IPS-18a (cell line): ENCODE measurements at regions not wholly inside any gene's neighbourhood (a gene's known extent, or its start where the extent isn't known, plus 50 kb on each side); places are given as distances from the start of the nearest gene placed in this dataset.
"Not testable (repeated sequence)": the region's sequence is repeated elsewhere in the genome, so short reads cannot be mapped to it uniquely, and the experiment has no call there.

Source experiments
- H3K27ac ChIP-seq: one replicate; pipeline ENCODE4 v1.5.1; 2013; ENCODE audit warnings: low read length
- H3K27me3 ChIP-seq: one replicate; pipeline ENCODE4 v1.6.1; 2013; ENCODE audit warnings: mild to moderate bottlenecking, low read length; ENCODE audit not compliant: control insufficient read depth, insufficient read depth
- H3K36me3 ChIP-seq: one replicate; pipeline ENCODE4 v1.6.1; 2013; ENCODE audit warnings: low read depth, low read length; ENCODE audit not compliant: control insufficient read depth
- H3K4me1 ChIP-seq: one replicate; pipeline ENCODE4 v1.6.1; 2013; ENCODE audit warnings: low read depth, low read length; ENCODE audit not compliant: control insufficient read depth
- H3K4me3 ChIP-seq: one replicate; pipeline ENCODE4 v1.5.1; 2013; ENCODE audit warnings: low read length
- H3K9ac ChIP-seq: one replicate; pipeline ENCODE4 v1.6.1; 2013; ENCODE audit warnings: mild to moderate bottlenecking, low read length, moderate library complexity
- H3K9me3 ChIP-seq: one replicate; pipeline ENCODE4 v1.6.1; 2013; ENCODE audit warnings: low read depth, low read length; ENCODE audit not compliant: control insufficient read depth

DNA sequence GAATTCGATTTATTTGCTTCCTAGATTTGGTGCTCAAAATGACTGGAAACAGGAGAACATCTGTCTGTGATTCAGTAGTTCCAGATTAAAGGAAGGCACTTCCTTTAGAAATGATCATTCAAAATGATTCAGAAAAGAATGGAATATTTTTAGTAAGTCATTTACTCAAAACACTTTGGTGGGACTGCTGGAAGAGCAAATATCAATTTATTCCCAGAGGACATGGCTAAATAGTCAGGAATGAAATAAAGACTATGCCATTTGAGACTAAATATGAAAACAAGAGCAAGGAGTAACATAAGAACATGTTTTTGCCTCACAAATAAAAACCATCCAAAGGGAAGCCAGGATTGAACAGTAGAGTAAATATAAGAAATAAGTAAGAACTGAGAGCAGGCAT is 138.6 kb upstream of the RASA1 start:
- H3K4me1 ChIP-seq, result no peaks in the 10 kb centered on the region
- no peaks in the 10 kb centered on the region for H3K36me3 ChIP-seq
- H3K9ac ChIP-seq, result no peak overlapping the region
- H3K9me3 ChIP-seq, result no peaks in the 10 kb centered on the region
- no peak overlapping the region for H3K27ac ChIP-seq
- no peaks in the 10 kb centered on the region for H3K27me3 ChIP-seq
- no peak overlapping the region for H3K4me3 ChIP-seq

DNA sequence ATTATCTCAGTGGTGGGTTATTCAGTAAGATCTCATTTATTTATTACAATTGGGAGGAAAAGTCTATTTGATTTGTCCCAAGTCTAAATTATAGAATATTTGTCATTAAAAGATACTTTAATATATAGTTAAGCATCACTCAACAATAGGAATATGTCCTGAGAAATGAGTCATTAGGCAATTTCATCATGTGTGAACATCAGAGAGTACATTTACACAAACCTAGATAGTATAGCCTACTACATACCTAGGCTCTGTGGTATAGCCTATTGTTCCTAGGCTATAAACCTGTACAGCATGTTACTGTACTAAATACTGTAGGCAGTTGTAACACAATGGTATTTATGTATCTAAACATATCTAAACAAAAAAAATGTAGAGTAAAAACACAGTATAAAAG is 135.0 kb upstream of the RASA1 start:
- no peak overlapping the region for H3K4me3 ChIP-seq
- no peaks in the 10 kb centered on the region for H3K4me1 ChIP-seq
- H3K9ac ChIP-seq, result no peak overlapping the region
- no peak overlapping the region for H3K27ac ChIP-seq
- no peaks in the 10 kb centered on the region for H3K9me3 ChIP-seq
- H3K36me3 ChIP-seq, result no peaks in the 10 kb centered on the region
- no peaks in the 10 kb centered on the region for H3K27me3 ChIP-seq

DNA sequence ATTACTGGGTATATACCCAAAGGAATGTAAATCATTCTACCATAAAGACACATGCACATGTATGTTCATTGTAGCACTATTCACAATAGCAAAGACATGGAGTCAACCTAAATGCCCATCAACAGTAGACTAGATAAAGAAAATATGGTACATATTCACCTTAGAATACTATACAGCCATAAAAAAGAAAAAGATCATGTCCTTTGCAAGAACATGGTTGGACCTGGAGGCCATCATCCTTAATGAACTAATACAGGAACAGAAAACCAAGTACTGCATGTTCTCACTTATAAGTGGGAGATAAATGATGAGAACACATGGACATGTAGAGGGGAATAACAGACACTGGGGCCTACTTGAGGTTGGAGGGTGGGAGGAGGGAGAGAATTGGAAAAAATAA is 133.2 kb upstream of the RASA1 start:
- H3K9ac ChIP-seq, H3K36me3 ChIP-seq, H3K27ac ChIP-seq, H3K4me1 ChIP-seq, H3K9me3 ChIP-seq, H3K27me3 ChIP-seq, H3K4me3 ChIP-seq: not testable (repeated sequence)

DNA sequence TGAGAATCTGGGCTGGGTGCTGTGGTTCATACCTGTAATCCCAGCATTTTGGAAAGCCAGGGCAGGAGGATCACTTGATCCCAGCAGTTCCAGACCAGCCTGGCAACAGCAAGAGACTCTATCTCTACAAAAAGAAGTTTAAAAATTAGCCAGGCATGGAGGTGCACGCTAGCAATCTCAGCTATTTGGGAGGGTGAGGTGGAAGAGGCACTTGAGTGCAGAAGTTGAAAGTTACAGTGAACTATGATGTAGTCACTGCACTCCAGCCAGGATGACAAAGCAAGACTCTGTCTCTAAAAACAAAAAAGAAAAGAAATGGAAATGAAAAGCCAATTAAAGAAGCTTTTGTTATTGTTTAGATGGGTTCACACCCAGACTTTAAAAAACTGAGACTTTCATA is 131.6 kb upstream of the RASA1 start:
- Histone ChIP-seq H3K9ac (no peak overlapping the region), H3K36me3 (no peaks in the 10 kb centered on the region), H3K27ac (no peak overlapping the region), H3K4me3 (no peak overlapping the region), H3K27me3 (no peaks in the 10 kb centered on the region), H3K4me1 (no peaks in the 10 kb centered on the region), H3K9me3 (no peaks in the 10 kb centered on the region)

DNA sequence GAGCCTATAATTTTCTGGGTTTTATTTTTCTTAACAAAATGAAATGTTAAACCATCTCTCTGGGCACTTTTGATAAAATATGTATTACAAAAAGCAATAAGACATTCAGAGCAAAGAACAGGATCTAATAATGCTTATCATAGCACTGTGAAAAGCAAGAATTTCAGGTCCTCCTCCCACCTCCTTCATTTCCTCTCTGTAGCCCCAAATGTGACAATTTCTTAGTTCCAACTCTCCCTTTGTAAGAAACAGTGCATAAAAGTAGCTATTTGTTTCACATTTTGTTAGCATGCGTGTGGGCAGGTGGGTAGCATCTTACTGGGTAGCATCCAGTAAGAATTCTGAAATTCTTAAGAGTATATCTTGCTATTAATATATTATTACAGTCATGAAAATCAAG is 130.9 kb upstream of the RASA1 start:
- Histone ChIP-seq H3K4me3 (no peak overlapping the region), H3K27ac (no peak overlapping the region), H3K9me3 (no peaks in the 10 kb centered on the region), H3K4me1 (no peaks in the 10 kb centered on the region), H3K9ac (no peak overlapping the region), H3K36me3 (no peaks in the 10 kb centered on the region), H3K27me3 (no peaks in the 10 kb centered on the region)

DNA sequence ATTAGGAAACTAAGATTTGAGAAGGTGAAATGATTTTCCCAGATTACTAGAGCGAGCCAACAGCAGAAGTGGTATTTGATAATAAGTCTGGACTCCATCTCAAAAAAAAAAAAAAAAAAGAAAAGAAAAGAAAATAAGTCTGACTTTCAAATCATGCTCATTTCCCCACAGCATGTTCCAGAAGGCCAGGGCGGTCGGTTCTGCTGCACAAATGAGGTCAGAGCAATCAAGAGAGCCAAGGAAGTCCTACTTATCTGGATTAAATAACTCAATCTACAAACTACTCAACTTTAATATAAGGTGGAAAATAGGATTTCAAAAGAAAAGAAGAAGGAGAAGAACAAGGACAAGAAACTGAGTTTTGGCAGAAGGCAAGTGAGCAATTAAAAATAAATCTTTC is 130.4 kb upstream of the RASA1 start:
- Histone ChIP-seq H3K27me3 (no peaks in the 10 kb centered on the region), H3K9me3 (no peaks in the 10 kb centered on the region), H3K4me1 (no peaks in the 10 kb centered on the region), H3K36me3 (no peaks in the 10 kb centered on the region), H3K27ac (no peak overlapping the region), H3K9ac (no peak overlapping the region), H3K4me3 (no peak overlapping the region)

DNA sequence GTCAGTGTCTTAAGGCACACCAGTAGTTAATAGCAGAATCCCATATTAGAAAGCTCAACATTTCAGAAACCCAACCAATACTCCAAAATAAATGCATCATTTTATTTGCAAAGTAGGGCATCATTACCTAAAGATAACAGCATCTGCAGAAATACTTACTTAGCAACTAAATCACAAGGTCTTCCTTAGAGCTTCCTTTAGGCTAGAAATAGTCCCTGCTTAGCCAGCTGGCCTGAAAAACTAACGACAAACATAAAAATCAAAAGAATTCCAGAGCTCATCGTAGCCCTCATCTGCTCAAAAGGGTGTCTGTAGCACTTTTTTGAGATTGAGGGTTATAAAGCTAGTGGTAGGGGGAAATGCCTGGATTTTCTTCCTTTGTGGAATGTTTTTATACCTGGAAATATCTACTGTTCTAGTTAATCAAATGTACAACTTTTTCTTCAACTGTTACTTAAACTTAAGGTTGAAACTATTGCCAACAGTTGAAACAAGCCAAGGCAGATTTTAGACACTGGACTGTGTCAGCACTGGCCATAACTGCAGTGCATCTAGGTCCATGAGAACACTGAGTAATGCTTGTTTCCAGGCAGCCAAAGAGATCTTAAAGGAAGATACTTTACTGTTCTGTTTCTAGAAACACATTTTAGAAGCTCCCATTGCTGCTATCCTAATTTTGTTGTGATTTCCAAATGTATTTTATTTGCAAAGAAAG is 129.4 kb upstream of the RASA1 start:
- Histone ChIP-seq H3K4me1 (no peaks in the 10 kb centered on the region), H3K9ac (no peak overlapping the region)

DNA sequence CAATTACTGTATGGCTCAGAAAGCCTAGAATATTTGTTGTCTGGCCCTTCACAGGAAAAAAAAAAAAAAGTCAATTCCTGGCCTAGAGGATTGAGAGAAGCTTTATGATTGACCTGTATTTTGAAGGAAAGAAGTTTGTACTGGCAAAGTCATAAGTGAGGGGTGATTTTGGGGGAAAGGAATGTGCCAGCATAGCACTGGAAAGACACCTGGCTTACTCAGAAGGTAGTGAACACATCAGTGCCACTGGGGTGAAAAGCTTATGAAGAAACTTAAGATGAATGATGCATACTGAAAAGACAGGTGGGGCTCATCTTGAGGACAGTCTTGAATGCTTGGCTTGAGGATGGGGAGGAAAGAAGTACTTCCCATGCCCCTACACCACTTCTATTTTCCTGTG is 127.9 kb upstream of the RASA1 start:
- H3K4me3 ChIP-seq, result no peak overlapping the region
- H3K36me3 ChIP-seq, result no peaks in the 10 kb centered on the region
- no peaks in the 10 kb centered on the region for H3K27me3 ChIP-seq
- H3K27ac ChIP-seq, result no peak overlapping the region
- no peak overlapping the region for H3K9ac ChIP-seq
- H3K4me1 ChIP-seq, result no peaks in the 10 kb centered on the region
- no peaks in the 10 kb centered on the region for H3K9me3 ChIP-seq

More for the DNA sequence above, 129.4 kb upstream of the RASA1 start:
- H3K27ac ChIP-seq, result no peak overlapping the region
- no peak overlapping the region for H3K4me3 ChIP-seq
- H3K9me3 ChIP-seq, result no peaks in the 10 kb centered on the region
- H3K36me3 ChIP-seq, result no peaks in the 10 kb centered on the region
- H3K27me3 ChIP-seq, result no peaks in the 10 kb centered on the region

DNA sequence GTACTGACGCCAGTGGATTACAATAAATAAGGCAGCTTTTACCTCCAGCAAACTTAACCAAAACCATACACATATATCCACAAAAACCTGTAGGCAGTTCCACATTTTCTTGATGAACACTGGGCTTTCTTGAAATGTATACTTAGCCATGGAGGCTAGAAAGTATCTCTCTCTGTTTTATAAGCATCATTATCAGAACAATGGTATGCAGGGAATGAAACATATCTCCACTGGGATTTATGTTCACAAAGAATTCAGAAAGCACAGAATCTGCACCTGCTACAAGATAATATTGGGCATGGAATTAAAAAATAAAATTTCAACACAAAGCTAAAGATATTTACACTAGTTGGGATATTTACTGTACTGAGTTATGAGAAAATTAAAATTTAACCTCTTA is 126.1 kb upstream of the RASA1 start:
- Histone ChIP-seq H3K4me1 (no peaks in the 10 kb centered on the region), H3K9me3 (no peaks in the 10 kb centered on the region), H3K36me3 (no peaks in the 10 kb centered on the region), H3K27me3 (no peaks in the 10 kb centered on the region), H3K9ac (no peak overlapping the region), H3K27ac (no peak overlapping the region), H3K4me3 (no peak overlapping the region)

DNA sequence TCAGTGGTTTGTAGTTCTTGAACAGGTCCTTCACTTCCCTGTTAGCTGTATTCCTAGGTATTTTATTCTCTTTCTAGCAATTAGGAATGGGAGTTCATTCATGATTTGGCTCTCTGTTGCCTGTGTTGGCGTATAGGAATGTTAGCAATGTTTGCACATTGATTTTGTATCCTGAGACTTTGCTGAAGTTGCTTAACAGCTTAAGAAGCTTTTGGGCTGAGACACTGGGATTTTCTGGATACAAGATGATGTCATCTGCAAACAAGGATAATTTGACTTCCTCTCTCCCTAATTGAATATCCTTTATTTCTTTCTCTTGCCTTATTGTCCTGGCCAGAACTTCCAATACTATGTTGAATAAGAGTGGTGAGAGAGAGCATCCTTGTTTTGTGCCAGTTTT is 121.8 kb upstream of the RASA1 start:
- H3K4me1 ChIP-seq, H3K4me3 ChIP-seq, H3K36me3 ChIP-seq, H3K9me3 ChIP-seq, H3K9ac ChIP-seq, H3K27ac ChIP-seq, H3K27me3 ChIP-seq: not testable (repeated sequence)

DNA sequence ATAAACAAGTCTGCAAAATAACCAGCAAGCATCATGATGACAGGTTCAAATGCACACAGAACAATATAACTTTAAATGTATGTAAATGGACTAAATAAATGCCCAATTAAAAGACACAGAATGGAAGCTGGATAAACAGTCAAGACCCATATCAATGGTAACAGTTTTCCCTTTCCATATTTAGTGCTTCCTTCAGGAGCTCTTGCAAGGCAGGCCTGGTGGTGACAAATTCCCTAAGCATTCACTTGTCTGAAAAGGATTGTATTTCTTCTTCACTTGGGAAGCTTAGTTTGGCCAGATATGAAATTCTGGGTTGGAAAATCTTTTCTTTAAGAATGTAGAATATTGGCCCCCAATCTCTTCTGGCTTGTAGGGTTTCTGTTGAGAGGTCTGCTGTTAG is 120.2 kb upstream of the RASA1 start:
- Histone ChIP-seq H3K27ac (no peak overlapping the region), H3K9me3 (no peaks in the 10 kb centered on the region), H3K9ac (no peak overlapping the region), H3K36me3 (no peaks in the 10 kb centered on the region), H3K4me1 (no peaks in the 10 kb centered on the region), H3K27me3 (no peaks in the 10 kb centered on the region), H3K4me3 (no peak overlapping the region)

DNA sequence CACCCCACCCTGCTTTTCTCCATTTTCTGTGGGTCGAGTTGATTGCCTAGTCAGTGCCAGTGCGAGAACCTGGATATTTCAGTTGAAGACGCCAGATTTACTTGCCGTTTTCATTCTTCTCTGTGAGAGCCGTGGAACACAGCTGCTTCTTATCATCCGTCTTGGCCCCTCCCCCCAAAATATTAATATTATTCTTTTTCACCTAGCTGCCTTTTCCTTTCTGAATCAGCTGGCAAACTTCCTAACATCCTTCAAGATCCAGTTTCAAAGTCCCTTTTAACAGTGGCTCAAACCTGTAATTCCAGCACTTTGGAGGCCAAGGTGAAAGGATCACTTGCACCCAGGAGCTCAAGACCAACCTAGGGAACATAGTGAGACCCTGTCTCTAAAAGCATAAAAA is 117.1 kb upstream of the RASA1 start:
- H3K9me3 ChIP-seq, result no peaks in the 10 kb centered on the region
- no peaks in the 10 kb centered on the region for H3K4me1 ChIP-seq
- no peaks in the 10 kb centered on the region for H3K36me3 ChIP-seq
- no peak overlapping the region for H3K4me3 ChIP-seq
- no peaks in the 10 kb centered on the region for H3K27me3 ChIP-seq
- H3K9ac ChIP-seq, result no peak overlapping the region
- no peak overlapping the region for H3K27ac ChIP-seq
